MG63 (cell line): ENCODE measurements at regions not wholly inside any gene's neighbourhood (a gene's known extent, or its start where the extent isn't known, plus 50 kb on each side); places are given as distances from the start of the nearest gene placed in this dataset.

Source experiments
- DNase-seq: peaks from one replicate; pipeline ENCODE4 v3.0.0-alpha.2; 2020
- H3K27me3 ChIP-seq: fragments of 250-450 bp; sonication (Bioruptor Pico); 2 replicates; pipeline ENCODE4 v1.5.1; 2020; ENCODE audit warnings: mild to moderate bottlenecking, moderate library complexity
- H3K36me3 ChIP-seq: fragments of 250-450 bp; sonication (Bioruptor Pico); 2 replicates; pipeline ENCODE4 v1.5.1; 2020; ENCODE audit warnings: mild to moderate bottlenecking, moderate library complexity
- H3K4me3 ChIP-seq: fragments of 250-450 bp; sonication (Bioruptor Pico); 2 replicates; pipeline ENCODE4 v1.5.1; 2020; ENCODE audit warnings: mild to moderate bottlenecking, moderate library complexity
- H3K9me3 ChIP-seq: fragments of 250-450 bp; sonication (Bioruptor Pico); 2 replicates; pipeline ENCODE4 v1.5.1; 2020; ENCODE audit warnings: mild to moderate bottlenecking, moderate library complexity

- DNase-seq, result no peak
- Histone ChIP-seq H3K4me3 (no peak overlapping the region), H3K27me3 (no peaks in the 10 kb centered on the region), H3K9me3 (no peaks in the 10 kb centered on the region), H3K36me3 (no peaks in the 10 kb centered on the region)
These were observed 572.1 kb upstream of the IGFBP7 start for GRCh38 chr4:57682275-57682674.

DNA sequence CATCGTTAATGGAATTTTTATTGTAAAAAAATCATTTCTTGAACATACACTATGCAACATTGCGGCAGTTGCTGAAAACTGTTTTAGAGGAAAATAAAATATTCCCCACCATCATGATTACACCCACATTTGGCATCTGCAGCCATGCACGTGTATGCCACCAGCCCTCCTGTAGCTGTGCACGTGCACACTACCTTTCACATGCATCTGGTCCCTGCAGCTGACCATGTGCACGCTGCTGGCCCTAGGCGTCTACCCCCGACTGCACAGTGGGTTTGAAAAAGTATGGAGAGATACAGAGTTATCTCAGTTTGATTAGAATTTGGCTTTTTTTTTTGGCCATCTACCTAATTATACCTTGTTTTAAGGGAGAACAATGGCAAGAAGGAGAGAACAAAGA is 569.8 kb upstream of the IGFBP7 start:
- DNase-seq, result no peak
- Histone ChIP-seq H3K27me3 (no peaks in the 10 kb centered on the region), H3K9me3 (no peaks in the 10 kb centered on the region), H3K4me3 (no peak overlapping the region), H3K36me3 (no peaks in the 10 kb centered on the region)

DNA sequence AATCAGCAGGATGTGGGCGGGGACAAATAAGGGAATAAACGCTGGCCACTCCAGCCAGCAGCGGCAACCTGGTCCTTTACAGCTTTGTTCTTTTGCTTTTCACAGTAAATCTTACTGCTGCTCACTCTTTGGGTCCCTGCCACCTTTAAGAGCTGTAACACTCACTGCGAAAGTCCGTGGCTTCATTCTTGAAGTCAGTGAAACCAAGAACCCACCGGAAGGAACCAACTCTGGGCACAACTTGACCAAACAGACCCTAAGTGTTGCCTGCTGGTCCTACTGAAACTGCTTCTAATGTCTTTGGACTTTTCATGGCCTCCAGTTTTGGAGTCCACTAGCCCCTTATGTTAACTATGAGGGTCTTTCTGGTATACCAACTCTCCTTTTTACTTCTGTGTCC is 566.2 kb upstream of the IGFBP7 start:
- H3K9me3 ChIP-seq, result no peaks in the 10 kb centered on the region
- no peaks in the 10 kb centered on the region for H3K36me3 ChIP-seq
- no peaks in the 10 kb centered on the region for H3K27me3 ChIP-seq
- DNase-seq, result no peak
- no peak overlapping the region for H3K4me3 ChIP-seq

GRCh38 chr4:57672846-57673433 is 562.8 kb upstream of the IGFBP7 start:
- DNase-seq, result no peak
- Histone ChIP-seq H3K4me3 (no peak overlapping the region), H3K9me3 (no peaks in the 10 kb centered on the region), H3K27me3 (no peaks in the 10 kb centered on the region), H3K36me3 (no peaks in the 10 kb centered on the region)

- no peak overlapping the region for H3K4me3 ChIP-seq
- no peak for DNase-seq
- H3K27me3 ChIP-seq, result no peaks in the 10 kb centered on the region
- no peaks in the 10 kb centered on the region for H3K9me3 ChIP-seq
- H3K36me3 ChIP-seq, result no peaks in the 10 kb centered on the region
These were observed 558.4 kb upstream of the IGFBP7 start for GRCh38 chr4:57668621-57669020.

DNA sequence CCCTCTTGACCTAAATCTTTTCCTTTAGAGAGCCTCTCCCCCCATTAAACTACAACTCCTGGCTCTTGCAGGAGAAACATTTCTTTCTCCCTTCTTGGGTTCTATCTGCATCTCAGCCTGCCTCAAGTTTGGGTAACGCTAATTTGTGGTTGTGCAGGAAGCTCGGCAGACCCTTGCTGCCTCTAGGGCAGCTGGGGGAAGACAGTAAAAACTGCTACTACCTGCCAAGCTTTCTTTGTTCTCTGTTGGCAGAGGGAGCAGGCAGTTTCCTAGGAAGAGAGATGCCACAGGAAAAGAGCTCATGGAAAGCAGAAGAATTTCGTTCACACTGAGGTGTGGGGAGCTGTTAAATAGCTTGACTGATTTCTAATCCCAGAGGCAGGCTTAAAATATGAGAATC is 555.6 kb upstream of the IGFBP7 start:
- H3K9me3 ChIP-seq, result no peaks in the 10 kb centered on the region
- no peak for DNase-seq
- H3K27me3 ChIP-seq, result no peaks in the 10 kb centered on the region
- no peaks in the 10 kb centered on the region for H3K36me3 ChIP-seq
- no peak overlapping the region for H3K4me3 ChIP-seq

DNA sequence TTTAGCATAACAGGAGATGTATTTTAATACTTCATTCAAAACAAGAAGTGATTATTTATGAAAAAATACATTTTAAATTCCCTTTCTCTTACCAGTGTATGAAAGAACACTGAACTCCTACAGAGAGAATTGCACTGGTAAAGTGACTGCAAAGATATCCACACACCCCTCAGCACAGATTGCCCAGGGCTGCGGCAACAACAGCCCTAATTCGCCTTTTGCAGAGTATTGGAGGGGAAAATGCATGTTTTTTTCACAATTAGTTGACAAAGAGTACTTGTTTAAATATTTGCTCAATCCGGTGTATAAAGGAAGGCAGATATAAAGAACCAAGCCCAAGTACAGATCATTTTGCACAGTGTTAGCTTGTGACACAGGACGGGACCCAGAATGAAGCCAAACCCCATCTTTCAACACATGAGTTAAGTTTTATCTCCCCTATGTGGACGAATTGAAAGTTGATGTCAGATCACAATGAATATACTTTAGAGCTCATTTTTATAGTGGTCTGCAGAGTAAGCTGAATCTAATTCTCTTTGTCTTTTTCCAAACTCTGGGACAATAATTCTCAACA is 551.4 kb upstream of the IGFBP7 start:
- no peak for DNase-seq
- H3K9me3 ChIP-seq, result no peaks in the 10 kb centered on the region
- no peaks in the 10 kb centered on the region for H3K27me3 ChIP-seq
- H3K4me3 ChIP-seq, result no peak overlapping the region
- H3K36me3 ChIP-seq, result no peaks in the 10 kb centered on the region

GRCh38 chr4:57658673-57659072 is 548.5 kb upstream of the IGFBP7 start:
- H3K9me3 ChIP-seq, result no peaks in the 10 kb centered on the region
- H3K27me3 ChIP-seq, result no peaks in the 10 kb centered on the region
- H3K36me3 ChIP-seq, result no peaks in the 10 kb centered on the region
- DNase-seq, result no peak
- H3K4me3 ChIP-seq, result no peak overlapping the region

GRCh38 chr4:57658188-57658587 is 548.0 kb upstream of the IGFBP7 start:
- Histone ChIP-seq H3K36me3 (no peaks in the 10 kb centered on the region), H3K4me3 (no peak overlapping the region), H3K27me3 (no peaks in the 10 kb centered on the region), H3K9me3 (no peaks in the 10 kb centered on the region)
- no peak for DNase-seq

DNA sequence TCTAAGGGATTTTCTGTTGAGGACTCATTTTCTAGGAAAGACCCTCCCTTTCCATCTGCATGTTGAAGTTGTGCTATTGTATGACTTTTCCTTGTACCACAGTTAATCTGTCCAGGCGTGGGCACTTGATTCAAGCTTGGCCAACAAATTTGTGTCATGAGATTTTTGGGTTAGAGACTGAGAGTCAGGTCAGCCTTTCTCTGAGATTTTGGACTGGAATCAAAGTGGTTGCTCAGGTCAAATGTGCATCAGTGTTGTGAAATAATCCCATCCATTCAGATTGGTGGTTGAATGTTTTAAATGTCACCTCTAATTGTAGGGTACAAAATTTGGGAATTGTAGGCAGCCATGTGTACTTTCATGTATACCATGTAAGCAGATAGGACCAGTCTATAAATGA is 545.2 kb upstream of the IGFBP7 start:
- no peaks in the 10 kb centered on the region for H3K27me3 ChIP-seq
- no peak for DNase-seq
- no peaks in the 10 kb centered on the region for H3K9me3 ChIP-seq
- no peak overlapping the region for H3K4me3 ChIP-seq
- no peaks in the 10 kb centered on the region for H3K36me3 ChIP-seq

GRCh38 chr4:57652779-57653178 is 542.6 kb upstream of the IGFBP7 start:
- Histone ChIP-seq H3K9me3 (no peaks in the 10 kb centered on the region), H3K36me3 (no peaks in the 10 kb centered on the region), H3K27me3 (no peaks in the 10 kb centered on the region), H3K4me3 (no peak overlapping the region)
- no peak for DNase-seq

DNA sequence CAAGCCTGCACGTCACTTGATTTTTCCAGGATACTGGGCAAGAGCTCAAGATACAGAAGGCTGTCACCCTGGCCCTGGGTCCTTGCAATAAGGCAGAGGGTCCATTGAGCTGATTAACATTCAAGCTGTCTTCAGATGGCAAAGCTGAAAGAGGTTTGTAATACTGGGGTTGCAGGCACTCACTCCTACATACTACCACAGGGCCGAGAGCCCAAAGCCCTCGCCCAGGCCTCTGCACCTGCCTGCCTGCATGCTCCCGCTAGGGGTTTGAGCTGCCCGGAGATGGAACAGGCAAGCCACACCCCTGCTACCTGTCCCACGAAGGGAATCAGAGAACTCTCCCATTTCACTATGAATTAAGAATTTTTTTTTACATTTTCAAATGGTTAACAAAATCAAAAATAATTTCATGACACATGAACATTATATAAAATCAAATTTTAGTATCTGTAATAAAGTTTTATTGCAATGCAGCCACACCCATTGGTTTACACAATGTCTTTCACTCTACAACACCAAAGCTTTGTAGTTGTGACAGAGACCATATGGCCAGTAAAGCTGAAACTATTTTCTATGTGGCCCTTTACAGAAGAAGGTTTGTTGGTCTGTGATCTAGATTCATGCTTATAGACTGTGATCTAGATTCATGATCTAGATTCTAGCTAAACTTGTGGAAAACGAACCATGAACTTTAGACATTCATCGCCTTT is 530.4 kb upstream of the IGFBP7 start:
- Histone ChIP-seq H3K4me3 (no peak overlapping the region), H3K36me3 (no peaks in the 10 kb centered on the region), H3K27me3 (no peaks in the 10 kb centered on the region), H3K9me3 (no peaks in the 10 kb centered on the region)
- DNase-seq, result no peak

DNA sequence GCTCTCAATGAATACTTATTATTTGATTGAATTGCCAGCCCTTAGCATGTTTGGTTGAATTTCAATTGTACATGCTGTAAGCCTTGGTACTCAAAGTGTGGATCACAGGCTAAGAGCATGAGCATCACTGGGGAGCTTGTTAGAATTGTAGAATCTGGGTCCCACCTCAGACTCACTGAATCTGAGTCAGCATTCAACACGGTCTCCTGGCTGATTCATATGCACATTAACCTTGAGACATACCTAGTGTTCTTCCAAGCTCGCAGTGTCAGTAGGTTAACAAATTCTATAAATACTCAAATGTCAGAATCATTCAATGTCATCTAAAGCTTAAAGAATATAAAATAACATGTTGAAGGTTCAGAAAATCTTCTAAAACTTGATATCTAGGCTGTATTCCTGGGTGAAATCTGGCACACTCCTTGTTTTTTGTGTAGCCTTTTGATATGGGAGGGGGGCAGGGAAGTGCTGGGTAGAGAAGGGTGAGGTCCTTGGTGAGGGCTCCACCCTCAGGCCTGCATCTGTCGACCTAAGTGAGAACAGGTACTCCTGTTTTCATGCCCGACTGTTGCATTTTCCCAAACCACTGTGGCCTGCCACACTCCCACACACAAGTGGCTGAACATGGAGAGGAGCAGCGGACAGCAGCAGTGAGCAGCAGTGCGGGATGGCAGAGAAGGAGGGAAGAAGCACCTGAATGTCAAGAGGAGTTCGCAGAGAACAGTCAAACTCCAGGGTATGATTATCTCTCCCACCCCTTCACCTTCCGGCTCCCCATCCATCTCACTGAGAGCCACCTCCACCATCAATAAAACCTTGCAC is 529.6 kb upstream of the IGFBP7 start:
- Histone ChIP-seq H3K36me3 (no peaks in the 10 kb centered on the region), H3K27me3 (no peaks in the 10 kb centered on the region)
- DNase-seq, result no peak

GRCh38 chr4:57635910-57636309 is 525.7 kb upstream of the IGFBP7 start:
- no peaks in the 10 kb centered on the region for H3K27me3 ChIP-seq

More for the DNA sequence above, 529.6 kb upstream of the IGFBP7 start:
- H3K4me3 ChIP-seq, result no peak overlapping the region
- no peaks in the 10 kb centered on the region for H3K9me3 ChIP-seq

GRCh38 chr4:57633212-57633859 is 523.2 kb upstream of the IGFBP7 start:
- no peaks in the 10 kb centered on the region for H3K36me3 ChIP-seq
- no peaks in the 10 kb centered on the region for H3K27me3 ChIP-seq
- H3K4me3 ChIP-seq, result no peak overlapping the region
- DNase-seq, result no peak
- no peaks in the 10 kb centered on the region for H3K9me3 ChIP-seq

More at GRCh38 chr4:57635910-57636309, 525.7 kb upstream of the IGFBP7 start:
- Histone ChIP-seq H3K9me3 (no peaks in the 10 kb centered on the region), H3K4me3 (no peak overlapping the region), H3K36me3 (no peaks in the 10 kb centered on the region)
- no peak for DNase-seq

DNA sequence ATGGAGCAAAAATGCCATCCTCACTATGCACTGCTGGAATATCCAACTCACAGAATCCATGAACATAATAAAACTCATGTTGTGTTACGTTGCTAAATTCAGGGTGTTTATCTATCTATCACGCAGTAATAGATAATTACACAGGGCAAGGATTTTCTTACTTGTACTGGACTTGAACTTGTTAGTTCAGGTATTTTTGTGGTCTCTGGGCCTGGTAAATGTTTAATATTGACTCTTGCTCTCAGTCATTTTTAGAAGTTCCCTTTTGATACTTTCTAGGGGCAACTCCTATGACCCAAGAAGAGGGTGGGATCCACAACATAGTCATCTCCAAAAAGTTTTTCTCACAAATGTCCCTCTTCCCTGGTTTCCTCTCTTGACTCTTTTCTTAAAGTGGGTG is 522.4 kb upstream of the IGFBP7 start:
- Histone ChIP-seq H3K9me3 (no peaks in the 10 kb centered on the region), H3K36me3 (no peaks in the 10 kb centered on the region), H3K27me3 (no peaks in the 10 kb centered on the region), H3K4me3 (no peak overlapping the region)
- no peak for DNase-seq

- Histone ChIP-seq H3K4me3 (no peak overlapping the region), H3K9me3 (no peaks in the 10 kb centered on the region), H3K36me3 (no peaks in the 10 kb centered on the region), H3K27me3 (no peaks in the 10 kb centered on the region)
- DNase-seq, result no peak
These were observed 521.0 kb upstream of the IGFBP7 start for GRCh38 chr4:57631147-57631546.
